HG02678 (cell line): ENCODE measurements at regions not wholly inside any gene's neighbourhood (a gene's known extent, or its start where the extent isn't known, plus 50 kb on each side); places are given as distances from the start of the nearest gene placed in this dataset.

Experiments used
- ATAC-seq: cut with Tn5 transposase; IDR thresholded peaks from one replicate; pipeline ENCODE4 v1.9.1; 2021; ENCODE audit warnings: mild to moderate bottlenecking, moderate library complexity; ENCODE audit not compliant: unreplicated experiment

DNA sequence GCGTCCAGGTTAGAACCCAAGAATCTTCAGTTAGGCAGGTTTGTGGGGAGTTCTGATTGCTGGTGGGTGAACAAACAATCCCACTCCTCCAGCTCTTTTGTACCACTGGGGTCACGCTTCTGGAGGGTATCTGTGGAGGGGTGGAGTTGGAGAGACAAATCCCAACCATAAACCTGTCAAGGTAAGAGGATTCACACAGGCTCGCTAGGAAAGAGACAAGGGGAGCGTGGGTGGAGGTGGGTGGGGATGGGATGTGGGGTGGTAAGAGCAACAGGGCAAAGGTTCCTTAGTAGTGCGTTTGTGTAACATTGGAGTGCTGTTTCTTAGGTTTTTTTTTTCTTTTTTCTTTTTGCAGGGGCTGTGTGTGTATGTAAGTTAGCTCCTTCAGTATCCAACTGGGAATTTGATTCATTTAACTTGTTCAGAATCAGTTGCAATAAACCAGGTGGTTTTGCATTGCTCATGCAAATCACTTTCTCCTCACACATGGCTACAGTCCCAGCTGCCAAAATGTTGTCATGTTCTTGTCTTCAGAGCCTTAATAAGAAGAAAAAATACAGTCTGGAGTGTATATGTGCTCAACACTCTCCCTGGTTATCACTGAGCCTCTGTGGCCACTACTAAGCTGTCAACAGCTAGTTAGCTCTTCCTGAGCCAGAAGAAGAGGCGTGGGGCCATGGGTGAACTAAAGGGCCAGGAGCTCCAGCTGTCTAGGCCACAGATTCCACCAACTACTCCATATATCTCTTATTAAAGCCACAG is 164.0 kb upstream of the RAD23B start:
- no peak for ATAC-seq

- no peak for ATAC-seq
Observed at GRCh38 chr9:107119735-107120134, 163.3 kb upstream of the RAD23B start.

DNA sequence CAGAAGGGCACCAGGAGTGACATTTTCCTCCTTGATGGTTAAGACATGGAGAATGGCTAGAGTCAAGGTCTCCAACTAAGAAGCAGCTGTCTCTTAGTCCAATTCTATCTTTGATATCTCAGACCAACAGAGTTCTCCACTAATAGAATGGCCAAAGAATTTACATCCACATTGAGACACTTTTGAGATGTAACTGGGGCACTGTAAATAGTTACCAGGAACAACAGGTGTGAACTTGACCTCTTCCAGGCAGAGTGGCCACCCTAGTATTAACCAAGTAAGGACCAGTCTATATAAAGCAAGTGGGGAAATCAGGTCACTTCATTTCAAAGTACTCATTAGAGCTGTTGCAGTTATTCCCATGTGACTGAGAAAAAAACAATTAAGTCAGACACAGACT is 159.7 kb upstream of the RAD23B start:
- ATAC-seq = no peak

DNA sequence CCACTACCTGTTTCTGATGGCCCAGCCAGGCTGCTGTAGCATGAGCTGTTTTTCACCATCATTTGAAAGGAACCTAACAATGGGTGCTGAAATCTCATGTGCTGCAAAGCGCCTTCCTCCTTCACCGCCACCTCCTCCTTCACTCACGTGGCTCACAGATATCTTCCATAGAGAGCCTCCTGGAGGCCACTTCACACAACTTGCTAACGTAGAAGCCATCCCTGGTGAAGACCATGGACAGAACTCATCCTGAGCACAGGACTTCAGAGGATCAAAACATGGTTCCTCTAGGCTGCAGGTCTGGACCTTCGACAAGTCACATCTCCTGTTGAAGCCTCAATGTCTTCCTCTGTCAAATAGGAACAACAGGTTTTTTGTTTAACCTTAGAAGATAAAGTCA is 155.5 kb upstream of the RAD23B start:
- no peak for ATAC-seq

GRCh38 chr9:107131108-107131799 is 151.8 kb upstream of the RAD23B start:
- no peak for ATAC-seq

GRCh38 chr9:107136296-107136695 is 146.8 kb upstream of the RAD23B start:
- no peak for ATAC-seq

DNA sequence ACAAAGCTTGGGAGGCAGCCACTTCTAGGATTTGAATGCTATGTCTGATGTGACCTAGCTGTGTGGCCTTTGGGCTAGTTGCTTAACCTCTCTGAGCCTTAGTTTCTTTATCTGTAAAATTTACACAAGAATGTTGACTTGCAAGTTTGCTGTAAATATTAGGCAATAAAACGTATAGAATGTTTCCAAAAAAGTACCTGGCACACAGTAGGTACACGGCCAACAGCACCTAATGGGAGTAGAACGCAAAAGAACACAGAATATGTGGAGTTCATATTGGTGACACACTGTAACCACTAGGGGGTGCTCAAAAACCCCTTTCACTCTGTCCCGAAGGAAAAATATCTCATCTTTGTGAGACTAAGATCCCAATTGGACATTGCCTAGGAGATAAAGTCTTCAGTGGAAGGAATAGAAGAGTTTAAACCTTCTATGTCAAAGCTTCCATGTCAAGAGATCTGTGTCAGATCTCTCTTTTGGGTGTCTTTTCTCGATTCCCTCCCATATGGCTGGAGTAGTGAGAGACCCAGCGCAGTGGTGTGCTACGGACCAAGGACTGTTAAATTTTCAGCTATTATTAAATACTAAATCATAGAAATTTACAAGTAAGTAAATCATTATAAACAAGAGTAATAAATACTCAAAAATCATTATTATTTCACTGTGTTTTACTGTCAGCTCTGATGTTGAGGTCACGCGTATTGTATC is 145.4 kb upstream of the RAD23B start:
- ATAC-seq = no peak

DNA sequence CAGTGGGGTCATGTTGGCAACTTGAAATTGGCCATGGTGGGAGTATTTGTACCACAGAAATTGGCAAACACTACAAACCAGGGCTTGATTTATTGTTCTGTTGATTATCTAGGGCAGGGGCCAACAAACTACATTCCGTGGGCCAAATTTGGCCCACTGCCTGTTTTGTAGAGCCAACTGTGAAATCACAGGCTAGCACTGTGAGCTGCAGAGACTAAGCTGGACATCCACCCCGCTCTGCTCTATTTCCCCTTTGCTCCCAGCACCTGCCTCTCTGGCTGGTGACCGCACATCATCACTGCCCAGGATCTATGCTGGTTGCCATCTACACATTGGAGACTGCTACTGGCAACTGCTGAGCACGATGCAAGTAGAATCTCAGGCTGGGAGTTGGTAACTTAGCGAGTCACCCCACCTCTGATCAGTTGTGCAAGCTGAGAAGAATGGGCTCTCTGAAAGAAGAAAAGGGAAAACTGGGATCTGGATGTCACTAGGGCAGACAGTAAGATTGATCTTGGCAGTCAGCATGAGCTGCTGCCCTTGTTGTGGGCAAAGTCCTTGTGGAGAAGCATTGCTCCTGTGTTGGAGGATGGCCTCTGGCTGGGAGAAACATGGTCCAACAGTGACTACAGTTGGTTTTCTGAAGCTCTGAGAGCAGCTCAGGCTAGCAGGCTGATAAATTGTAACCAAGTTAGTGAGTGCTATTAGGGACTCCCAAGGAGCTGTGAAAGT is 144.7 kb upstream of the RAD23B start:
- ATAC-seq = no peak

GRCh38 chr9:107141967-107142366 is 141.1 kb upstream of the RAD23B start:
- ATAC-seq = no peak

- no peak for ATAC-seq
Observed at GRCh38 chr9:107142430-107142829, 140.6 kb upstream of the RAD23B start.

DNA sequence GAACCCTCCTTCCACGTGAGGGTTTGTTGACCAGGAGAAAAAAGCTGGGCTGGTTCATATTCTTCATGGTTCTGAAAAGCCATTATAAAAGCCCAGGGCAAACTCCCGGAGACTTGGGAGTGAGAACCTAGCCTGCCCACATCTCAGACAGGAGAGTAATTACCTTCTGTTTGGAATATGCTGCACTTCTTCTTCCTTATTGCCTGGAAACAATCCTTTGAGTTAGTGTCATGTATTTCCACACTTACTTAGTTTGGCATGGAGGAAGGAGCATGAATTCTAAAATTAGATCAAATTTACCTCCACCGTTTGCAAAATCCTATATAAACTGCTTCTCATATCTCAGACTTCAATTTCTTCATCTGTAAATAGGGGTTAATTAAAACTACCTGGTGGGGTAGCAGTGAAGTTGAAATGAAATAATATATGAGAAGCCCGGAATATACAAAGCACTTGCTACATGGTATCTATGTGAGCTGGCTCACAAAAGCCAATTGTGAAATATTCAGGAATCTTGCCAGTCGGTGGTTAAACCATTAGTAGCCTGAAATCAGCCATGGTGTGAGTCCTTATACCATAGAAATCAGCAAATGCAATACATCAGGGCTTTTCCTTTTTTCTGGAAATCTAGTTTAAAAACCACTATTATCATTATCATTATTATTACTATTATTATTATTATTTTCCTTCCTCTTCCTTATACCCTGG is 140.0 kb upstream of the RAD23B start:
- no peak for ATAC-seq

DNA sequence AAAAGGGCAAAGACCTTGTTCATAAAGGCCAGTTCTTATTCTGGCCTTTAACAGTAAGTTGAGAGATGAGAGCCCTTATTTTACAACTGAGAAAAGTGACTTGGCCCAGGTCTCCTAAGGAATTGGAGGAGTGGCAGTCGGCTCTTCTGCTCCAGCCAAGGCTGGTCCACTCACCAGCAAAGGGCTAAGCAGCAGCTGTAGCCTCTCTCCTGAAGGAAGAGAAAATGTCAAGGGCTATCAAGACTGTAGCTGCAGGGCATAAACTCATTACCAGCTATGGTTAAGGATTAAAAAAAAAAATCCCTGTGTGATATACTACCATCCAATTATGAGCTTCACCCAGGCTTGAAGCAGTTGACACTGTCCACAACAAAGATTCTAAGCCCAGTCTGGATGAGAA is 138.6 kb upstream of the RAD23B start:
- no peak for ATAC-seq

DNA sequence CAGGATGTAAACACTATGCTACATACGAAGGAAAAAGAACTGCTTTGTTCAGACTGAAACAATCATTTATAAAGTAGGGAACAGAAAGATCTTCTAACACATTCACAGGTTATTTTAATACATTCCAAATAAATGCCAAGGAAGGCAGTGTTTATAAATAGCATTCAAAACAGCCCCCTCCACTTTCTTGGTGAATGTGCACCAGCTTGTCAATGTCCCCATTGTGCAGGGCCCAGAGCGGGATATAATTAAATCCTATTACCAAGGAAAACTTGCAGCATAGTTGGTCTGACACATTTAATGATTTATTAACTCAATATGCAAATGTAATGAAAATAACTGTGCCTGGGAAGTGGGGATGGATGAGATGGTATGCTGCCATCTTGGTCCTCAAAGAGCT is 135.9 kb upstream of the RAD23B start:
- no peak for ATAC-seq

DNA sequence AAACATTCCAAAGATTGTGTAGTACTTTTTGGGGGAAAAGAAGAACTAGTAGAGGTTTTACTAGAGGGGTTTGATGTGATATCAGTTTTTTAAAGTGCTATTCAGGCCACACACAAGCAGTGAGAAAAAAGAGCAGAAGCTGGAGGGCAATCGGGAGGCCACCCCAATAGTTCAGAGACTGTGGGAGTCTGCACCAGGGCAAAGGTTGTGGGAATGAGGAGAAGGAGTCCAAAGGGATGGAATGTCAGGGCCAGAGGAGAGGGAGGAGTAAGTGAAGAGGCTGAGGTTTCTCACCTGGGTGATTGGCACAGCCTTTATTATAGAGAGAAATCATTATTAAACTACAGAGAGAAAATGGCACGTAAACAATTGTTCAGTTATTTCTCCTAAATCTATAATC is 134.9 kb upstream of the RAD23B start:
- ATAC-seq = no peak

- ATAC-seq = no peak
Observed at GRCh38 chr9:107149756-107150155, 133.3 kb upstream of the RAD23B start.

DNA sequence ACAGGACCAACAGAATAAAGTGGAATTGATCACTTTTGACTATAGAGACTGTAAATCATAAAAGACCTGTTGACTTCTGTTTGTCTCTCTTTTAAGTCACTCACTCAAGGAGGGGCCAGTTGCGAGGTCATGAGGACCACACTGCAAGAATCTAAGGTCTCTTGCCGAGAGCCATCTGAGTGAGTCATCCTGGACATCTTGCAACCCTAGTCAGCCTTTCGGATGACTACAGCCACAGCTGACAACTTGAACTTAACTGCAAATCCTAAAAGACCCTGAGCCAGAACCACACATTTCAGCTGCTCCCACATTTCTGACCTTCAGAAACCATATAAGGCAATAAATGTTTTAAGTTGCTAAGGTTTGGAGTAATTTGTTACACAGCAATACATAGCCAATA is 129.7 kb upstream of the RAD23B start:
- no peak for ATAC-seq

GRCh38 chr9:107154291-107154690 is 128.8 kb upstream of the RAD23B start:
- no peak for ATAC-seq

- ATAC-seq = no peak
Observed at GRCh38 chr9:107154766-107155165, 128.3 kb upstream of the RAD23B start.

GRCh38 chr9:107155244-107155817 is 127.7 kb upstream of the RAD23B start:
- no peak for ATAC-seq

- peak; percentile 66 for ATAC-seq
Observed at GRCh38 chr9:107158321-107158720, 124.8 kb upstream of the RAD23B start.
